Lower leg skin (tissue), 4 donors: ENCODE measurements at regions not wholly inside any gene's neighbourhood (a gene's known extent, or its start where the extent isn't known, plus 50 kb on each side); places are given as distances from the start of the nearest gene placed in this dataset.

Source experiments
- DNase-seq, 2 donors: peaks; one replicate each; pipeline ENCODE4 v3.0.0-alpha.2; 2019; ENCODE audit warnings: low spot score in 2 of 2
- H3K4me3 ChIP-seq: fragments of 200-600 bp; sonication (generic); 2 replicates; pipeline ENCODE4 v1.5.1; 2017; ENCODE audit warnings: mild to moderate bottlenecking, low read depth; ENCODE audit not compliant: poor library complexity, severe bottlenecking
- CTCF ChIP-seq, 3 donors: fragments of 450-650 bp; IDR thresholded peaks; one replicate each; pipeline ENCODE4 v1.5.1; 2016; ENCODE audit warnings: antibody characterized with exemption in 3 of 3, mild to moderate bottlenecking in 3 of 3, moderate library complexity in 2 of 3
- POLR2A ChIP-seq, 2 donors: fragments of 450-650 bp; IDR thresholded peaks; one replicate each; pipeline ENCODE4 v1.6.1; 2016 to 2017; ENCODE audit warnings: antibody characterized with exemption in 2 of 2, mild to moderate bottlenecking in 1 of 2, moderate library complexity in 1 of 2
- WGBS, 2 donors: methylation state at CpG; one replicate each; pipeline ENCODE4 v1.1.5; 2018; 5-methylcytosine and 5-hydroxymethylcytosine counted together
- intact Hi-C: fragments of 100-400 bp; cut with DNase I; formaldehyde crosslinking; loops from one replicate; pipeline ENCODE4 v1.15.0; 2023; ENCODE audit warnings: low total_unique reads

GRCh38 chr14:58697930-58698642 lies 60.3 kb downstream of the DACT1 start:
- no peak for TF ChIP-seq CTCF (IDR thresholded peaks at IDR 0.05)
- no peak for TF ChIP-seq POLR2A (IDR thresholded peaks at IDR 0.05)
- intact Hi-C loops = no loop called here
- WGBS, 2 donors = 51 to 60% methylated on average over 4 of the region's 4 CpGs
- no peak overlapping the region for H3K4me3 ChIP-seq
- no peak for DNase-seq

- no peak for DNase-seq
- no peak overlapping the region for H3K4me3 ChIP-seq
- TF ChIP-seq POLR2A (IDR thresholded peaks at IDR 0.05) = no peak
- no peak for TF ChIP-seq CTCF (IDR thresholded peaks at IDR 0.05)
- 39 to 49% methylated on average over 1 of the region's 1 CpG for WGBS, 2 donors
- intact Hi-C loops = no loop called here
Observed at GRCh38 chr14:58699681-58700205, 62.0 kb downstream of the DACT1 start.

- TF ChIP-seq CTCF (IDR thresholded peaks at IDR 0.05) (no peak), POLR2A (IDR thresholded peaks at IDR 0.05) (no peak)
- intact Hi-C loops = no loop called here
- 58 to 60% methylated on average over 3 of the region's 3 CpGs for WGBS, 2 donors
- no peak for DNase-seq
- H3K4me3 ChIP-seq = no peak overlapping the region
Observed at GRCh38 chr14:58701156-58701555, 63.4 kb downstream of the DACT1 start.

GRCh38 chr14:58701604-58702003 lies 63.8 kb downstream of the DACT1 start:
- H3K4me3 ChIP-seq = no peak overlapping the region
- no peak for TF ChIP-seq CTCF (IDR thresholded peaks at IDR 0.05)
- no peak for TF ChIP-seq POLR2A (IDR thresholded peaks at IDR 0.05)
- intact Hi-C loops = no loop called here
- 68 to 77% methylated on average over 1 of the region's 1 CpG for WGBS, 2 donors
- no peak for DNase-seq

GRCh38 chr14:58702441-58703160 lies 64.8 kb downstream of the DACT1 start:
- DNase-seq = no peak
- WGBS, 2 donors = 31 to 48% methylated on average over 1 of the region's 1 CpG
- no peak overlapping the region for H3K4me3 ChIP-seq
- no peak for TF ChIP-seq POLR2A (IDR thresholded peaks at IDR 0.05)
- TF ChIP-seq CTCF (IDR thresholded peaks at IDR 0.05) = no peak
- intact Hi-C loops = no loop called here
